Activated CD4-positive, alpha-beta T cell treated with anti-CD3 and anti-CD28 coated beads for 36 hours (primary cell): ENCODE measurements at regions not wholly inside any gene's neighbourhood (a gene's known extent, or its start where the extent isn't known, plus 50 kb on each side); places are given as distances from the start of the nearest gene placed in this dataset.

Experiments
- ATAC-seq: fragments of 200-7000 bp; cut with Tn5 transposase; one replicate; pipeline ENCODE4 v1.10.0; 2021; ENCODE audit warnings: mild to moderate bottlenecking, moderate library complexity
- CTCF ChIA-PET: fragments of 350-600 bp; sonication (Branson Sonifier 250); formaldehyde crosslinking; loops from one replicate; lab custom pipeline; 2021; ENCODE audit warnings: antibody characterized with exemption; lab: Charles Lee
- POLR2A ChIA-PET: fragments of 350-600 bp; sonication (Branson Sonifier 250); formaldehyde crosslinking; loops from one replicate; lab custom pipeline; 2021; ENCODE audit warnings: antibody characterized with exemption, inconsistent platforms; lab: Charles Lee
- DNase-seq: peaks from one replicate; pipeline ENCODE4 v3.0.0-alpha.2; 2020
- H3K27ac Mint-ChIP-seq: one replicate; pipeline ENCODE4 v1.8.0; 2021; ENCODE audit warnings: mixed read lengths
- H3K27me3 Mint-ChIP-seq: one replicate; pipeline ENCODE4 v1.8.0; 2021; ENCODE audit warnings: mixed read lengths
- H3K36me3 Mint-ChIP-seq: one replicate; pipeline ENCODE4 v1.8.0; 2021; ENCODE audit warnings: low read depth, mixed read lengths
- H3K4me1 Mint-ChIP-seq: one replicate; pipeline ENCODE4 v1.8.0; 2021; ENCODE audit warnings: mixed read lengths
- H3K4me3 Mint-ChIP-seq: one replicate; pipeline ENCODE4 v1.8.0; 2021; ENCODE audit warnings: mild to moderate bottlenecking, moderate library complexity, mixed read lengths
- H3K9me3 Mint-ChIP-seq: one replicate; pipeline ENCODE4 v1.8.0; 2021; ENCODE audit warnings: low read depth, mixed read lengths
- intact Hi-C, 2 experiments: fragments of 100-400 bp; cut with DNase I in 1 of 2; cut with micrococcal nuclease in 1 of 2; formaldehyde crosslinking; loops; one replicate each; pipeline versions ENCODE4 v1.14.2 to v1.15.1; 2022 to 2024; cut with DNase I, micrococcal nuclease

DNA sequence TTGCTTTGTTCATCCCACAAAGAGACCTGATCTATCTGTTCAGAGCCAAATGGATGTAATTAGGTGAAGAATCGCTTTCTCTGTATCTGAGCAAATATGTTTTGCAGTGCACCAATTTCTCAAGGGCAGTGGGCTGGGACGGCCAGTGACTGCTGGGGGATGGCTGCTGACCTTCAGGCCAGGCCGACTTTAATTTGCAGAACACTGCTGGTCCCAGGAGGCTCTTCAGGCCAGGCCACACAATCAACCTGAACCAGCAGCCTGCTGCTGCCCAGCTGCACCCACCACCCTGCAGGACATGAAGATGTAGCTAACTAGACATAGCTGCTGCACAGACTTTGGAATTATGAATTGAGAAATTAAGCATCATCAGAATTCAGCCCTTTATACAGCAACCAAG is 194.4 kb upstream of the ONECUT1 start:
- Mint-ChIP-seq H3K27me3 (no peaks in the 10 kb centered on the region), H3K27ac (no peak overlapping the region), H3K4me3 (no peak overlapping the region), H3K4me1 (no peaks in the 10 kb centered on the region), H3K36me3 (no peaks in the 10 kb centered on the region), H3K9me3 (no peaks in the 10 kb centered on the region)
- ChIA-PET POLR2A (no interaction called here), CTCF (interaction anchor here (1.4 kb wide), 1 partner anchor 9 kb away, joined by 3 read pairs; no protein-coding TSS in a partner anchor)
- no peak for DNase-seq
- no peak for ATAC-seq
- intact Hi-C loops, result no loop called here

GRCh38 chr15:52980446-52980845 is 190.3 kb upstream of the ONECUT1 start:
- ATAC-seq, result no peak
- intact Hi-C loops, result no loop called here

GRCh38 chr15:52976516-52977075 is 186.5 kb upstream of the ONECUT1 start:
- H3K27ac Mint-ChIP-seq, result no peak overlapping the region
- H3K36me3 Mint-ChIP-seq, result no peaks in the 10 kb centered on the region
- H3K27me3 Mint-ChIP-seq, result peaks cover 1% of the 10 kb centered on the region
- H3K4me1 Mint-ChIP-seq, result no peaks in the 10 kb centered on the region
- no peak for ATAC-seq
- intact Hi-C loops, result no loop called here
- no peaks in the 10 kb centered on the region for H3K9me3 Mint-ChIP-seq
- DNase-seq, result no peak
- ChIA-PET CTCF (no interaction called here), POLR2A (no interaction called here)
- no peak overlapping the region for H3K4me3 Mint-ChIP-seq

More at GRCh38 chr15:52980446-52980845, 190.3 kb upstream of the ONECUT1 start:
- ChIA-PET CTCF (no interaction called here), POLR2A (no interaction called here)
- Mint-ChIP-seq H3K4me3 (no peak overlapping the region), H3K27ac (no peak overlapping the region), H3K9me3 (no peaks in the 10 kb centered on the region), H3K4me1 (no peaks in the 10 kb centered on the region), H3K27me3 (peaks cover 1% of the 10 kb centered on the region), H3K36me3 (no peaks in the 10 kb centered on the region)
- DNase-seq, result no peak

- Mint-ChIP-seq H3K27me3 (peaks cover 3% of the 10 kb centered on the region), H3K4me3 (no peak overlapping the region), H3K27ac (no peak overlapping the region), H3K9me3 (no peaks in the 10 kb centered on the region), H3K4me1 (no peaks in the 10 kb centered on the region), H3K36me3 (no peaks in the 10 kb centered on the region)
- ATAC-seq (no peak), DNase-seq (no peak)
- ChIA-PET CTCF (no interaction called here), POLR2A (no interaction called here)
- intact Hi-C loops, result no loop called here
Measured at GRCh38 chr15:52975941-52976449, 185.9 kb upstream of the ONECUT1 start.

GRCh38 chr15:52963865-52964264 is 173.7 kb upstream of the ONECUT1 start:
- POLR2A ChIA-PET, result no interaction called here
- no peaks in the 10 kb centered on the region for H3K36me3 Mint-ChIP-seq
- no peak for ATAC-seq
- CTCF ChIA-PET, result no interaction called here
- H3K4me3 Mint-ChIP-seq, result no peak overlapping the region
- no peaks in the 10 kb centered on the region for H3K4me1 Mint-ChIP-seq
- peaks cover 10% of the 10 kb centered on the region for H3K27me3 Mint-ChIP-seq
- DNase-seq, result no peak
- no peaks in the 10 kb centered on the region for H3K9me3 Mint-ChIP-seq
- H3K27ac Mint-ChIP-seq, result no peak overlapping the region
- intact Hi-C loops, result no loop called here

GRCh38 chr15:52960283-52960682 is 170.1 kb upstream of the ONECUT1 start:
- Mint-ChIP-seq H3K4me3 (no peak overlapping the region), H3K27me3 (peaks cover 7% of the 10 kb centered on the region), H3K4me1 (no peaks in the 10 kb centered on the region), H3K36me3 (no peaks in the 10 kb centered on the region), H3K27ac (no peak overlapping the region), H3K9me3 (no peaks in the 10 kb centered on the region)
- CTCF ChIA-PET, result no interaction called here
- intact Hi-C loops, result no loop called here
- POLR2A ChIA-PET, result no interaction called here
- DNase-seq, result no peak
- ATAC-seq, result no peak

- ATAC-seq, result no peak
- intact Hi-C loops, result no loop called here
- ChIA-PET POLR2A (no interaction called here), CTCF (no interaction called here)
- no peaks in the 10 kb centered on the region for H3K4me1 Mint-ChIP-seq
- DNase-seq, result no peak
- no peak overlapping the region for H3K27ac Mint-ChIP-seq
- H3K4me3 Mint-ChIP-seq, result no peak overlapping the region
- no peaks in the 10 kb centered on the region for H3K9me3 Mint-ChIP-seq
- no peaks in the 10 kb centered on the region for H3K36me3 Mint-ChIP-seq
- H3K27me3 Mint-ChIP-seq, result peaks cover 4% of the 10 kb centered on the region
Measured at GRCh38 chr15:52943746-52944145, 153.6 kb upstream of the ONECUT1 start.

DNA sequence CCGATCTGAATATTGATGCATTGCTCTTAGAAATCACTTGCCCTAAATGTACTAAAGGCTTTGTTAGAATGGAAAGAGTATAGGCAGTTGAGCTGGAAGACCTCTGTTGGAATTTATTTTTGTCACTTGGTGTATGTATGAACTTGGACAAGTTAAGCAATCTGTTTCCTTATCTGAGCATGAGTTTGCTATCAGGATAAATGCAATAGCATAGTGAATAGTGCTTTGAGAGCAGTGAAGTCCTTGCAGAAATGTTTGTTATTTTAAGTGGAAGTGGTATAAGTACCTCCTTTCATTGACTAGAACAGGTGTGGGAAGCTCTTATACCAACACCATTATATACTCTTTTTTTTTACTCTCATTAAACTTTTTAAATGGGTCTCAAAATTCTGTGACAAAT is 146.4 kb upstream of the ONECUT1 start:
- Mint-ChIP-seq H3K36me3 (no peaks in the 10 kb centered on the region), H3K4me1 (no peaks in the 10 kb centered on the region), H3K4me3 (no peak overlapping the region), H3K27me3 (peaks cover 6% of the 10 kb centered on the region), H3K27ac (no peak overlapping the region), H3K9me3 (no peaks in the 10 kb centered on the region)
- ATAC-seq, result no peak
- no peak for DNase-seq
- CTCF ChIA-PET, result interaction anchor here (0.8 kb wide), 1 partner anchor 20 kb away, joined by 3 read pairs; no protein-coding TSS in a partner anchor
- POLR2A ChIA-PET, result no interaction called here
- intact Hi-C loops, result no loop called here

DNA sequence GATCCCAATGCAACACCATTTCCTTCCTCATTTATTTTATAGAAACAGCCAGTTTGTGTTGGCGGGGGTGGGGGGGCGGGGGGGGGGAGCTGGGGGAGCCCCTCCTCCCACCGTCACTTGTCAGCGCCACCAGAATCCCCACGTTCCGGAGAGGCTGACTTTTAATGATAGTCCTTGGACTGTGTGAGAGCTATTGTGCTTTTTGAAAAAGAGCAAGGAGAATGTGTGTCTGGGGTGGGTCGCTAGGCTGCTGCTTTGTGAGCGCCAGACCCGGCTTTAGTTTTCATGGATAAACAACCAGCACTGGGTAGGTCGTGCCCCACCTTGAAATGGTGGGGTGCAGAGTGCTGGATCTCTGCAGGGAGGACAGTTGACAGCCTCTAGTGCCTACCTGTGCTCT is 135.0 kb upstream of the ONECUT1 start:
- ATAC-seq (no peak), DNase-seq (no peak)
- H3K9me3 Mint-ChIP-seq, result no peaks in the 10 kb centered on the region
- H3K4me1 Mint-ChIP-seq, result no peaks in the 10 kb centered on the region
- peaks cover 6% of the 10 kb centered on the region for H3K27me3 Mint-ChIP-seq
- CTCF ChIA-PET, result no interaction called here
- POLR2A ChIA-PET, result interaction anchor here (0.5 kb wide), 1 partner anchor 224 kb away, joined by 5 read pairs; no protein-coding TSS in a partner anchor
- H3K27ac Mint-ChIP-seq, result no peak overlapping the region
- no peaks in the 10 kb centered on the region for H3K36me3 Mint-ChIP-seq
- H3K4me3 Mint-ChIP-seq, result no peak overlapping the region
- intact Hi-C loops, result no loop called here

GRCh38 chr15:52924630-52925029 is 134.5 kb upstream of the ONECUT1 start:
- Mint-ChIP-seq H3K4me3 (no peak overlapping the region), H3K27me3 (peaks cover 6% of the 10 kb centered on the region), H3K27ac (no peak overlapping the region), H3K9me3 (no peaks in the 10 kb centered on the region), H3K4me1 (no peaks in the 10 kb centered on the region), H3K36me3 (no peaks in the 10 kb centered on the region)
- DNase-seq, result no peak
- intact Hi-C loops, result no loop called here
- no peak for ATAC-seq
- ChIA-PET CTCF (no interaction called here), POLR2A (no interaction called here)

DNA sequence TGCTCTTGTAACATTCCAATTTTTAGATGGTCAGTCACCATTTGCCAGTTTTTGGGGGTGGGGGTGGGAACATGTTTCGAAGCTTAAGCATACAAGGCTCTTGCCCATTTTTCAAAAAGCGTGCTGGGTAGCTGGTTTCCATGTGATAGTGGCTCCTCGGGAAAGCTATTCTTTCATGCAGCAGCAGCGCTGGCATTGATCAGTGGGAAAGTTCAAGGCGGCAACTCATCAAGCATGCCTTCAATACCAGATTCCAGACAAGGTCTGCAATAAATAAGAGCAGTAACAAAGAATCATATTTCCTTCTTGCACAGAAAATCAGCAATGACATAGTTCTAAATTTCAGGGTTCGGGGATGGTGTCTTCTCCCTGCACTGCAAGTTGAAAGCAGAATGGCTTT is 133.5 kb upstream of the ONECUT1 start:
- no peaks in the 10 kb centered on the region for H3K4me1 Mint-ChIP-seq
- ATAC-seq (no peak), DNase-seq (no peak)
- peaks cover 10% of the 10 kb centered on the region for H3K27me3 Mint-ChIP-seq
- no peak overlapping the region for H3K27ac Mint-ChIP-seq
- intact Hi-C loops, result no loop called here
- ChIA-PET POLR2A (no interaction called here), CTCF (interaction anchor here (0.8 kb wide), 1 partner anchor 10 kb away, joined by 3 read pairs; no protein-coding TSS in a partner anchor)
- no peaks in the 10 kb centered on the region for H3K36me3 Mint-ChIP-seq
- no peak overlapping the region for H3K4me3 Mint-ChIP-seq
- no peaks in the 10 kb centered on the region for H3K9me3 Mint-ChIP-seq

GRCh38 chr15:52922871-52923270 is 132.7 kb upstream of the ONECUT1 start:
- ChIA-PET CTCF (interaction anchor here (0.6 to 0.8 kb wide), 2 partner anchors 11 to 33 kb away, joined by 3 read pairs; no protein-coding TSS in a partner anchor), POLR2A (no interaction called here)
- Mint-ChIP-seq H3K36me3 (no peaks in the 10 kb centered on the region), H3K4me3 (no peak overlapping the region), H3K9me3 (no peaks in the 10 kb centered on the region), H3K27me3 (peaks cover 10% of the 10 kb centered on the region), H3K4me1 (no peaks in the 10 kb centered on the region), H3K27ac (no peak overlapping the region)
- ATAC-seq (no peak), DNase-seq (no peak)
- intact Hi-C loops, result no loop called here
